HepG2 (cell line): ENCODE measurements at regions not wholly inside any gene's neighbourhood (a gene's known extent, or its start where the extent isn't known, plus 50 kb on each side); places are given as distances from the start of the nearest gene placed in this dataset.

ENCODE experiments used
- ATAC-seq: fragments of 200-7000 bp; cut with Tn5 transposase; 3 replicates; pipeline ENCODE4 v1.9.1; 2020; ENCODE audit warnings: mild to moderate bottlenecking, moderate library complexity
- BruUV-seq: library from RNA; stranded (reverse); fragments of 400-500 nt; replicated peaks from 2 replicates; lab custom pipeline; 2021; lab: Mats Ljungman, UMichigan
- CTCF ChIA-PET: fragments of 300-600 bp; formaldehyde crosslinking; extraction: SDS; loops from one replicate; lab custom pipeline; 2021; ENCODE audit warnings: low total read pairs, inconsistent platforms, low intra/inter-chr PET ratio; lab: Yijun Ruan, JAX
- POLR2A ChIA-PET: fragments of 350-600 bp; sonication (Branson Sonifier 250); formaldehyde crosslinking; loops from one replicate; lab custom pipeline; 2020; ENCODE audit warnings: antibody characterized with exemption, inconsistent platforms; lab: Yijun Ruan, JAX
- DNase-seq: peaks from one replicate; pipeline ENCODE4 v3.0.0-alpha.2; 2015; ENCODE audit warnings: low spot score
- FAIRE-seq: peaks from 3 replicates; lab custom pipeline; 2011; peaks lifted over from hg19 to GRCh38; lab: Jason Lieb, UNC
- H2AFZ ChIP-seq: one replicate; pipeline ENCODE4 v1.6.1; 2011; ENCODE audit warnings: low read length, inconsistent platforms
- H3K27ac ChIP-seq: fragments of 300-600 bp; 3 replicates; pipeline ENCODE4 v1.8.0; 2011; ENCODE audit warnings: mixed run types, mild to moderate bottlenecking, mixed read lengths, low read length, inconsistent platforms; ENCODE audit not compliant: insufficient read depth; ENCODE audit errors: extremely low read length
- H3K27me3 ChIP-seq, 2 experiments: fragments of 200-600 bp in 1 of 2; 2 replicates in 1 of 2; 3 replicates in 1 of 2; pipeline versions ENCODE4 v1.6.0 to v1.8.0; 2011; ENCODE audit warnings: low read length in 2 of 2, mild to moderate bottlenecking in 2 of 2, moderate library complexity in 2 of 2, inconsistent platforms in 1 of 2; ENCODE audit not compliant: insufficient read depth in 2 of 2, control insufficient read depth in 1 of 2
- H3K36me3 ChIP-seq, 2 experiments: fragments of 200-600 bp in 1 of 2; replicated peaks in 1 of 2; 2 replicates in 1 of 2; 3 replicates in 1 of 2; pipeline versions ENCODE4 v1.5.1 to v1.8.0; 2011; ENCODE audit warnings: low read length in 2 of 2, inconsistent platforms in 1 of 2; ENCODE audit not compliant: insufficient read depth in 2 of 2, control insufficient read depth in 1 of 2
- H3K4me1 ChIP-seq: 2 replicates; pipeline ENCODE4 v1.5.1; 2012; ENCODE audit warnings: low read length, inconsistent platforms; ENCODE audit not compliant: insufficient read depth
- H3K4me2 ChIP-seq: 2 replicates; pipeline ENCODE4 v1.6.0; 2011; ENCODE audit warnings: low read depth, low read length, inconsistent platforms
- H3K4me3 ChIP-seq, 3 experiments: fragments of 200-600 bp in 1 of 3; sonication (generic), shearing (Covaris generic) in 1 of 3; replicated peaks in 1 of 3; 2 replicates each; pipeline ENCODE4 v1.5.1; 2011 to 2016; ENCODE audit warnings: low read length in 3 of 3, inconsistent platforms in 2 of 3, low read depth in 2 of 3, mild to moderate bottlenecking in 2 of 3, control low read depth in 1 of 3, mixed read lengths in 1 of 3; ENCODE audit not compliant: insufficient read depth in 1 of 3
- H3K79me2 ChIP-seq: one replicate; pipeline ENCODE4 v1.6.1; 2011; ENCODE audit warnings: low read length, inconsistent platforms; ENCODE audit not compliant: insufficient read depth
- H3K9ac ChIP-seq: 2 replicates; pipeline ENCODE4 v1.6.0; 2011; ENCODE audit warnings: mild to moderate bottlenecking, low read depth, low read length, inconsistent platforms; ENCODE audit not compliant: insufficient read depth
- H3K9me3 ChIP-seq: 2 replicates; pipeline ENCODE4 v1.5.1; 2012; ENCODE audit warnings: mild to moderate bottlenecking, low read length
- H4K20me1 ChIP-seq: 2 replicates; pipeline ENCODE4 v1.6.0; 2011; ENCODE audit warnings: inconsistent platforms, mild to moderate bottlenecking, low read length, moderate library complexity; ENCODE audit not compliant: insufficient read depth
- CENPT ChIP-seq: sonication (generic); formaldehyde crosslinking; IDR thresholded peaks from 2 replicates; pipeline ENCODE4 v1.8.0; 2022; ENCODE audit warnings: low read depth, mild to moderate bottlenecking, moderate library complexity, missing genetic modification reagents
- FOXK2 ChIP-seq: fragments of 450-650 bp; IDR thresholded peaks from 2 replicates; pipeline ENCODE4 v1.6.1; 2016
- IKZF5 ChIP-seq: IDR thresholded peaks from 2 replicates; pipeline ENCODE4 v1.6.1; 2018; ENCODE audit warnings: missing genetic modification reagents, mild to moderate bottlenecking, missing compliant biosample characterization
- JDP2 ChIP-seq: sonication (generic); formaldehyde crosslinking; IDR thresholded peaks from 2 replicates; pipeline ENCODE4 v1.8.1; 2022; ENCODE audit warnings: missing genetic modification reagents, borderline replicate concordance
- MED8 ChIP-seq: sonication (generic); formaldehyde crosslinking; IDR thresholded peaks from 2 replicates; pipeline ENCODE4 v1.8.1; 2023; ENCODE audit warnings: mild to moderate bottlenecking, missing genetic modification reagents; ENCODE audit not compliant: insufficient replicate concordance
- MTF2 ChIP-seq: sonication (generic); formaldehyde crosslinking; IDR thresholded peaks from 2 replicates; pipeline ENCODE4 v1.5.0; 2020; ENCODE audit warnings: missing genetic modification reagents, borderline replicate concordance
- NFE2 ChIP-seq: sonication (generic); formaldehyde crosslinking; IDR thresholded peaks from 2 replicates; pipeline ENCODE4 v1.4.0; 2020; ENCODE audit warnings: missing genetic modification reagents
- SSRP1 ChIP-seq: IDR thresholded peaks from 2 replicates; pipeline ENCODE4 v1.6.1; 2016; ENCODE audit warnings: control low read depth
- THAP11 ChIP-seq: IDR thresholded peaks from 2 replicates; pipeline ENCODE4 v1.6.1; 2016; ENCODE audit warnings: missing biosample characterization, missing genetic modification reagents
- ZNF589 ChIP-seq: sonication (generic); formaldehyde crosslinking; conservative IDR thresholded peaks from 2 replicates; pipeline ENCODE4 v1.8.0; 2022; ENCODE audit warnings: mild to moderate bottlenecking, moderate library complexity, missing genetic modification reagents
- WGBS: methylation state at CpG from one replicate; pipeline ENCODE4 v1.1.6; 2017; ENCODE audit warnings: low lambda C conversion rate; 5-methylcytosine and 5-hydroxymethylcytosine counted together
- in situ Hi-C: cut with HindIII; loops from 2 replicates; pipeline ENCODE4 v1.10.0; 2017; ENCODE audit warnings: low pct_unique_long_range_greater_than_20kb; ENCODE audit not compliant: extremely low pct_ligation_motif_present
- intact Hi-C: fragments of 100-400 bp; cut with micrococcal nuclease; formaldehyde crosslinking; loops from one replicate; pipeline ENCODE4 v1.10.0; 2022; ENCODE audit not compliant: unreplicated experiment
- TF ChIP-seq, protein P1 (sequence below): sonication (generic); formaldehyde crosslinking; IDR thresholded peaks from 2 replicates; pipeline ENCODE4 v1.4.0; 2020; ENCODE audit warnings: missing genetic modification reagents, borderline replicate concordance

DNA sequence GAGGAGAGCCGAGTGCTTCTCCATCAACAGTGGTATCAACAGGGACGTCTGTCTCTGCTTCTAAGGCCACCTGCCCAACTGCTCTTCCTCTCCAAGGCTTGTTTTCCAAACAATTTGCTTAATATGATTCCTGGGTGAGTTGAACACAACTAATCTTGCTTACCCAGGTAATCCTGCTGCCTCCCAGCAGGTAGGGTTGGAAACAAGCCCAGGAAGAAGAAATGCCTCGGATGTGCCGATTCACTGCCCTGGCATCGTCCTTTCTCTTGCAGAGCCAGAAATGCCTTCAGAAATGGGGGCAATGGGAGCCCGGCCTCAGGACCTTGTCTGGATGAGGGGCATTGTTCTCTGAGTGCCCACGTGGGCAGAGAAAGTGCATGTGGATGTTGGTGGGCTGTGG, 51.9 kb upstream of the C1QTNF9B start:
- ChIA-PET CTCF (no interaction called here), POLR2A (no interaction called here)
- Histone ChIP-seq H4K20me1 (no peaks in the 10 kb centered on the region), H3K4me2 (no peak overlapping the region), H3K9me3 (no peaks in the 10 kb centered on the region), H3K4me3 (no peak overlapping the region), H3K27ac (no peak overlapping the region), H3K79me2 (no peaks in the 10 kb centered on the region)
- in situ Hi-C loops = no loop called here
- no peak for ATAC-seq
- WGBS = 5% methylated on average over 7 of the region's 7 CpGs
- TF ChIP-seq FOXK2 (no peak), MTF2 (CRISPR knock-in tag) (no peak), JDP2 (CRISPR knock-in tag) (no peak), CENPT (CRISPR knock-in tag) (no peak), ZNF589 (CRISPR knock-in tag) (no peak), SSRP1 (CRISPR knock-in tag) (no peak), MED8 (CRISPR knock-in tag) (no peak), THAP11 (CRISPR knock-in tag) (no peak), NFE2 (no peak), IKZF5 (CRISPR knock-in tag) (no peak)
- TF ChIP-seq, protein P1, sequence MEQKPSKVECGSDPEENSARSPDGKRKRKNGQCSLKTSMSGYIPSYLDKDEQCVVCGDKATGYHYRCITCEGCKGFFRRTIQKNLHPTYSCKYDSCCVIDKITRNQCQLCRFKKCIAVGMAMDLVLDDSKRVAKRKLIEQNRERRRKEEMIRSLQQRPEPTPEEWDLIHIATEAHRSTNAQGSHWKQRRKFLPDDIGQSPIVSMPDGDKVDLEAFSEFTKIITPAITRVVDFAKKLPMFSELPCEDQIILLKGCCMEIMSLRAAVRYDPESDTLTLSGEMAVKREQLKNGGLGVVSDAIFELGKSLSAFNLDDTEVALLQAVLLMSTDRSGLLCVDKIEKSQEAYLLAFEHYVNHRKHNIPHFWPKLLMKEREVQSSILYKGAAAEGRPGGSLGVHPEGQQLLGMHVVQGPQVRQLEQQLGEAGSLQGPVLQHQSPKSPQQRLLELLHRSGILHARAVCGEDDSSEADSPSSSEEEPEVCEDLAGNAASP (CRISPR knock-in tag) = no peak
- TF ChIP-seq, all 625 proteins: peak for 0
- FAIRE-seq (no peak), DNase-seq (no peak)
- Histone ChIP-seq H2AFZ (no peak overlapping the region), H3K9ac (no peak overlapping the region), H3K4me1 (no peaks in the 10 kb centered on the region), H3K36me3 (no peaks in the 10 kb centered on the region), H3K27me3 (peaks cover 2 to 4% of the 10 kb centered on the region in 2 experiments; a peak in 2 of 5 replicates)
- intact Hi-C loops = no loop called here
- BruUV-seq = no TSS peak
